ENCODE measurements at regions not wholly inside any gene's neighbourhood (a gene's known extent, or its start where the extent isn't known, plus 50 kb on each side); places are given as distances from the start of the nearest gene placed in this dataset.

DNA sequence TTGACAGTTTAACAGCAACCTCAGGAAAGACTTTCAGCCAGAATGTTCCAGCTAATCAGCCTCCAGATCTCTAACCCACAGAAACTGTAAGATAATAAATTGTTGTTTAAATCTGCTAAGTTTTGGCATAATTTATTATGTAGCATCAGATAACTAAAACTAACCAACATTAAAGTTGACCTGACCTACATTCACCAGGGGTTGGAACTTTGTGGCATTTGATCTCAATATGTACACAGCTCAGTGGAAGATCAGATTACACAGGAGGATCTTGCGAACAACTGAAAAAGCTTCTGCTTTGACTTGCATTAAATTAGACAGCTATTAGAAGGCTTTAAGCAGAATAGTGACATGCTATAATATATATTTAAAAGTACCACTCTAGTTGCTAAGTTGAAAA lies 91.4 kb upstream of the POU1F1 start:
- TF ChIP-seq POLR2A (IDR thresholded peaks at IDR 0.05; ENCODE audit: low read depth, low read length) (no peak), MXI1 (IDR thresholded peaks at IDR 0.05; ENCODE audit: borderline replicate concordance, low read depth, low read length) (no peak), RFX5 (IDR thresholded peaks at IDR 0.05; ENCODE audit: low read depth, low read length) (no peak), SMC3 (IDR thresholded peaks at IDR 0.05; ENCODE audit: low read depth, low read length) (no peak), RAD21 (IDR thresholded peaks at IDR 0.05; ENCODE audit: low read length) (no peak), CEBPB (IDR thresholded peaks at IDR 0.05; ENCODE audit: low read depth, low read length) (no peak), NFE2L2 (IDR thresholded peaks at IDR 0.05; ENCODE audit: low read depth, low read length) (no peak), MAFK (IDR thresholded peaks at IDR 0.05; ENCODE audit: low read depth, low read length) (no peak), BHLHE40 (IDR thresholded peaks at IDR 0.05; ENCODE audit: low read depth, low read length) (no peak)
- TF ChIP-seq, protein P1, sequence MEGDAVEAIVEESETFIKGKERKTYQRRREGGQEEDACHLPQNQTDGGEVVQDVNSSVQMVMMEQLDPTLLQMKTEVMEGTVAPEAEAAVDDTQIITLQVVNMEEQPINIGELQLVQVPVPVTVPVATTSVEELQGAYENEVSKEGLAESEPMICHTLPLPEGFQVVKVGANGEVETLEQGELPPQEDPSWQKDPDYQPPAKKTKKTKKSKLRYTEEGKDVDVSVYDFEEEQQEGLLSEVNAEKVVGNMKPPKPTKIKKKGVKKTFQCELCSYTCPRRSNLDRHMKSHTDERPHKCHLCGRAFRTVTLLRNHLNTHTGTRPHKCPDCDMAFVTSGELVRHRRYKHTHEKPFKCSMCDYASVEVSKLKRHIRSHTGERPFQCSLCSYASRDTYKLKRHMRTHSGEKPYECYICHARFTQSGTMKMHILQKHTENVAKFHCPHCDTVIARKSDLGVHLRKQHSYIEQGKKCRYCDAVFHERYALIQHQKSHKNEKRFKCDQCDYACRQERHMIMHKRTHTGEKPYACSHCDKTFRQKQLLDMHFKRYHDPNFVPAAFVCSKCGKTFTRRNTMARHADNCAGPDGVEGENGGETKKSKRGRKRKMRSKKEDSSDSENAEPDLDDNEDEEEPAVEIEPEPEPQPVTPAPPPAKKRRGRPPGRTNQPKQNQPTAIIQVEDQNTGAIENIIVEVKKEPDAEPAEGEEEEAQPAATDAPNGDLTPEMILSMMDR (conservative IDR thresholded peaks at IDR 0.05; ENCODE audit: low read depth, low read length), result no peak
- TF ChIP-seq, protein P2, sequence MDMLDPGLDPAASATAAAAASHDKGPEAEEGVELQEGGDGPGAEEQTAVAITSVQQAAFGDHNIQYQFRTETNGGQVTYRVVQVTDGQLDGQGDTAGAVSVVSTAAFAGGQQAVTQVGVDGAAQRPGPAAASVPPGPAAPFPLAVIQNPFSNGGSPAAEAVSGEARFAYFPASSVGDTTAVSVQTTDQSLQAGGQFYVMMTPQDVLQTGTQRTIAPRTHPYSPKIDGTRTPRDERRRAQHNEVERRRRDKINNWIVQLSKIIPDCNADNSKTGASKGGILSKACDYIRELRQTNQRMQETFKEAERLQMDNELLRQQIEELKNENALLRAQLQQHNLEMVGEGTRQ (IDR thresholded peaks at IDR 0.05; ENCODE audit: low read depth, low read length), result no peak

Data from IMR-90 (cell line).